IMR-90 (cell line): ENCODE measurements at regions not wholly inside any gene's neighbourhood (a gene's known extent, or its start where the extent isn't known, plus 50 kb on each side); places are given as distances from the start of the nearest gene placed in this dataset.

Source experiments
- ATAC-seq: fragments of 200-7000 bp; cut with Tn5 transposase; 2 replicates; pipeline ENCODE4 v1.9.1; 2020; ENCODE audit warnings: low read depth, mild to moderate bottlenecking, moderate library complexity
- BruUV-seq: library from RNA; stranded (reverse); fragments of 400-500 nt; replicated peaks from 2 replicates; lab custom pipeline; 2021; lab: Mats Ljungman, UMichigan
- CTCF ChIA-PET: fragments of 300-600 bp; formaldehyde crosslinking; extraction: SDS; loops from one replicate; lab custom pipeline; 2021; ENCODE audit warnings: antibody characterized with exemption; lab: Yijun Ruan, JAX
- POLR2A ChIA-PET: fragments of 300-600 bp; sonication (Branson Sonifier 250); formaldehyde crosslinking; loops from one replicate; lab custom pipeline; 2022; ENCODE audit warnings: antibody characterized with exemption; ENCODE audit not compliant: unreplicated experiment; lab: Charles Lee
- DNase-seq: peaks from one replicate; pipeline ENCODE4 v3.0.0; 2013
- H2AFZ ChIP-seq: replicated peaks from 2 replicates; pipeline ENCODE3; 2013; ENCODE audit warnings: low read length, mild to moderate bottlenecking; ENCODE audit not compliant: poor library complexity
- H2AK5ac ChIP-seq: 2 replicates; pipeline ENCODE4 v1.6.1; 2013; ENCODE audit warnings: low read depth, low read length, inconsistent platforms
- H2AK9ac ChIP-seq: replicated peaks from 2 replicates; pipeline ENCODE3; 2013; ENCODE audit warnings: mild to moderate bottlenecking, low read depth, low read length, moderate library complexity; ENCODE audit not compliant: poor library complexity
- H2BK120ac ChIP-seq: 2 replicates; pipeline ENCODE4 v1.6.1; 2013; ENCODE audit warnings: low read depth, low read length, inconsistent platforms
- H2BK15ac ChIP-seq: 3 replicates; pipeline ENCODE4 v1.6.1; 2013; ENCODE audit warnings: low read depth, low read length, inconsistent platforms
- H2BK20ac ChIP-seq: 2 replicates; pipeline ENCODE4 v1.6.1; 2013; ENCODE audit warnings: low read depth, mild to moderate bottlenecking, inconsistent platforms, low read length, moderate library complexity
- H2BK5ac ChIP-seq: 2 replicates; pipeline ENCODE4 v1.6.1; 2013; ENCODE audit warnings: mild to moderate bottlenecking, low read depth, low read length, inconsistent platforms; ENCODE audit not compliant: poor library complexity, severe bottlenecking
- H3K14ac ChIP-seq: replicated peaks from 2 replicates; pipeline ENCODE4 v1.6.1; 2013; ENCODE audit warnings: low read depth, low read length, inconsistent platforms
- H3K18ac ChIP-seq: 2 replicates; pipeline ENCODE4 v1.6.1; 2013; ENCODE audit warnings: low read depth, low read length, control low read depth
- H3K23ac ChIP-seq: 2 replicates; pipeline ENCODE4 v1.6.1; 2013; ENCODE audit warnings: low read depth, low read length, inconsistent platforms
- H3K27ac ChIP-seq: 2 replicates; pipeline ENCODE4 v1.5.1; 2013; ENCODE audit warnings: mild to moderate bottlenecking, control low read depth, low read length; ENCODE audit not compliant: insufficient read depth
- H3K27me3 ChIP-seq: 2 replicates; pipeline ENCODE4 v1.6.1; 2013; ENCODE audit warnings: low read length; ENCODE audit not compliant: control insufficient read depth, insufficient read depth
- H3K36me3 ChIP-seq: 2 replicates; pipeline ENCODE4 v1.6.1; 2013; ENCODE audit warnings: low read length, mixed read lengths; ENCODE audit not compliant: control insufficient read depth, insufficient read depth
- H3K4ac ChIP-seq: 2 replicates; pipeline ENCODE4 v1.6.1; 2013; ENCODE audit warnings: low read depth, low read length, inconsistent platforms
- H3K4me1 ChIP-seq: 2 replicates; pipeline ENCODE4 v1.6.1; 2013; ENCODE audit warnings: low read length, mixed read lengths; ENCODE audit not compliant: control insufficient read depth, insufficient read depth
- H3K4me2 ChIP-seq: 2 replicates; pipeline ENCODE4 v1.6.1; 2013; ENCODE audit warnings: low read depth, mild to moderate bottlenecking, control low read depth, low read length, moderate library complexity
- H3K4me3 ChIP-seq: 2 replicates; pipeline ENCODE4 v1.5.1; 2013; ENCODE audit warnings: low read depth, mild to moderate bottlenecking, control low read depth, low read length, moderate library complexity; ENCODE audit not compliant: insufficient read depth
- H3K56ac ChIP-seq: 2 replicates; pipeline ENCODE4 v1.6.1; 2013; ENCODE audit warnings: low read length, inconsistent platforms; ENCODE audit not compliant: insufficient read depth; ENCODE audit errors: extremely low read depth
- H3K79me1 ChIP-seq, 2 experiments: 2 replicates each; pipeline ENCODE4 v1.6.1; 2013; ENCODE audit warnings: low read length in 2 of 2, inconsistent platforms in 1 of 2, low read depth in 1 of 2
- H3K9ac ChIP-seq: 2 replicates; pipeline ENCODE4 v1.6.1; 2013; ENCODE audit warnings: low read depth, low read length, control low read depth
- H3K9me1 ChIP-seq: 2 replicates; pipeline ENCODE4 v1.6.1; 2013; ENCODE audit warnings: low read length, inconsistent platforms; ENCODE audit not compliant: insufficient read depth
- H3K9me3 ChIP-seq: 2 replicates; pipeline ENCODE4 v1.6.1; 2013; ENCODE audit warnings: low read length; ENCODE audit not compliant: control insufficient read depth, insufficient read depth
- H4K20me1 ChIP-seq: 2 replicates; pipeline ENCODE4 v1.6.1; 2013; ENCODE audit warnings: low read length, inconsistent platforms; ENCODE audit not compliant: insufficient read depth
- H4K5ac ChIP-seq: 2 replicates; pipeline ENCODE4 v1.6.1; 2013; ENCODE audit warnings: mild to moderate bottlenecking, low read depth, low read length, control low read depth
- H4K8ac ChIP-seq, 2 experiments: 2 replicates each; pipeline ENCODE4 v1.6.1; 2013; ENCODE audit warnings: low read depth in 2 of 2, low read length in 2 of 2, control low read depth in 1 of 2, inconsistent platforms in 1 of 2
- H4K91ac ChIP-seq: 2 replicates; pipeline ENCODE4 v1.6.1; 2013; ENCODE audit warnings: low read depth, low read length, inconsistent platforms; ENCODE audit not compliant: insufficient read depth
- BHLHE40 ChIP-seq: fragments of 150-350 bp; IDR thresholded peaks from 2 replicates; pipeline ENCODE4 v1.6.1; 2016; ENCODE audit warnings: mild to moderate bottlenecking, low read depth, low read length
- MXI1 ChIP-seq: IDR thresholded peaks from 2 replicates; pipeline ENCODE4 v1.6.1; 2012; ENCODE audit warnings: low read depth, mild to moderate bottlenecking, low read length, moderate library complexity, borderline replicate concordance
- WGBS, 2 experiments: methylation state at CpG; one replicate each; pipeline versions ENCODE4 v1.1.5 to v1.1.7; 2013; ENCODE audit warnings: missing lambda C conversion rate in 2 of 2; ENCODE audit not compliant: insufficient read length in 1 of 2; ENCODE audit errors: extremely low coverage in 2 of 2; 5-methylcytosine and 5-hydroxymethylcytosine counted together
- dilution Hi-C: fragments of 300-500 bp; cut with HindIII; formaldehyde crosslinking; loops from one replicate; pipeline ENCODE4 v1.14.3; 2018; ENCODE audit warnings: low sequenced_read_pairs; ENCODE audit not compliant: unreplicated experiment
- in situ Hi-C: fragments of 300-500 bp; cut with MboI; formaldehyde crosslinking; loops from 3 replicates; pipeline ENCODE4 v1.14.3; 2019; ENCODE audit warnings: low sequenced_read_pairs, inconsistent platforms, mixed read lengths
- intact Hi-C: fragments of 100-400 bp; cut with micrococcal nuclease; formaldehyde crosslinking; loops from 2 replicates; pipeline ENCODE4 v1.10.0; 2022

DNA sequence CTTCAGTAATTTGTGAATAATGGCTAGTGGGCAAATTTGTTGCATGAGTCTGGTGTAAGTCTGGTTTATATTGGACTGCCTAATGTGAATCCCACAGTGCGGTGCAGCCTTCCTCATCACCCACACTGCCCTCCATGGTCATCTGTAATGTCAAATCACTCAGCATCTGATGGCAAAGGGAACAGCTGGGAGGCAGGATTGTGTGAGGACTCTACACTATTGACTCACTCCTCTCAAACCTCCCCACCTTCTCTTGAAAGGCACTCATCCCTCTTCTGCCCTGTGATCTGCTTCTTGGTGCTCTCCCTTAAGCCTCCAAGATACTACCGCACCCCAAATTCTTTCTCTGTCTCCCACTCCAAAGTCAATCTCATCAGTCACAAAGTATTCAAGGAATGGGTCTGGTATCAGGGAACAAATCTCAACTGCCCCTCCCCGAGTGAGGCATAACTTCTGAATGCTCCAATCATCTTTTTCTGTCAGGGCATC, 146.0 kb upstream of the BEND6 start:
- Histone ChIP-seq H3K27ac (no peak overlapping the region), H3K56ac (no peak overlapping the region), H4K8ac (no peak overlapping the region), H3K9me3 (no peaks in the 10 kb centered on the region), H2BK5ac (peak overlapping the region; percentile 5), H3K18ac (no peak overlapping the region), H4K20me1 (peaks cover 66% of the 10 kb centered on the region), H4K5ac (no peak overlapping the region), H2AK9ac (peak overlapping the region; percentile 7), H3K4ac (no peak overlapping the region), H2BK15ac (0 out of 3 replicates have a peak overlapping the region, but pooled peaks have one; percentile 0), H2BK120ac (no peak overlapping the region), H3K23ac (peak overlapping the region; percentile 18), H3K9ac (no peak overlapping the region), H2AK5ac (peak overlapping the region; percentile 5; the same call in 1 of the 2 replicates), H3K4me2 (no peak overlapping the region), H2AFZ (no peak overlapping the region), H3K14ac (peak overlapping the region; percentile 0; the same call in 1 of the 2 replicates), H3K4me1 (peaks cover 16% of the 10 kb centered on the region), H3K4me3 (no peak overlapping the region), H3K79me1 (peaks cover 0 to 62% of the 10 kb centered on the region in 2 experiments; a peak in 2 of 4 replicates), H3K27me3 (no peaks in the 10 kb centered on the region), H3K9me1 (peaks cover 14% of the 10 kb centered on the region), H2BK20ac (peak overlapping the region; percentile 2; the same call in 1 of the 2 replicates), H3K36me3 (peaks cover 2% of the 10 kb centered on the region; the same call in 1 of the 2 replicates), H4K91ac (no peak overlapping the region)
- TF ChIP-seq MXI1 (no peak), BHLHE40 (peak; percentile 9; the same call in 1 of the 2 replicates)
- 80% methylated on average over 1 of the region's 3 CpGs; no CpG with 5 or more reads in 1 of the 2 experiments for WGBS, 2 experiments
- CTCF ChIA-PET, result no interaction called here
- intact Hi-C loops (no loop called here), dilution Hi-C loops (no loop called here), in situ Hi-C loops (no loop called here)
- POLR2A ChIA-PET, result no interaction called here
- ATAC-seq (peak; percentile 63), DNase-seq (peak; percentile 73)
- TSS peak; percentile 3 for BruUV-seq
